D721Med (cell line): ENCODE measurements at regions not wholly inside any gene's neighbourhood (a gene's known extent, or its start where the extent isn't known, plus 50 kb on each side); places are given as distances from the start of the nearest gene placed in this dataset.
"Not testable (repeated sequence)": the region's sequence is repeated elsewhere in the genome, so short reads cannot be mapped to it uniquely, and the experiment has no call there.

Source experiments
- DNase-seq: peaks from one replicate; pipeline ENCODE4 v3.0.0; 2011; ENCODE audit warnings: low spot score; ENCODE audit not compliant: insufficient read length
- FAIRE-seq: peaks from 2 replicates; lab custom pipeline; 2011; peaks lifted over from hg19 to GRCh38; lab: Jason Lieb, UNC
- CTCF ChIP-seq: IDR thresholded peaks from 2 replicates; pipeline ENCODE4 v1.5.1; 2012; ENCODE audit warnings: mild to moderate bottlenecking, control low read depth; ENCODE audit not compliant: insufficient read depth; ENCODE audit errors: missing control alignments

GRCh38 chr9:109652112-109652511 lies 127.9 kb upstream of the PALM2AKAP2 start:
- no peak for FAIRE-seq
- DNase-seq: no peak
- TF ChIP-seq CTCF: no peak

GRCh38 chr9:109652971-109653370 lies 127.0 kb upstream of the PALM2AKAP2 start:
- no peak for FAIRE-seq
- peak; percentile 16 for TF ChIP-seq CTCF
- no peak for DNase-seq

GRCh38 chr9:109653470-109653869 lies 126.5 kb upstream of the PALM2AKAP2 start:
- DNase-seq (no peak), FAIRE-seq (no peak)
- TF ChIP-seq CTCF: no peak

GRCh38 chr9:109663978-109664377 lies 116.0 kb upstream of the PALM2AKAP2 start:
- DNase-seq, FAIRE-seq: not testable (repeated sequence)

GRCh38 chr9:109665736-109666135 lies 114.3 kb upstream of the PALM2AKAP2 start:
- FAIRE-seq, DNase-seq: not testable (repeated sequence)

- DNase-seq (no peak), FAIRE-seq (no peak)
- no peak for TF ChIP-seq CTCF
Measured at GRCh38 chr9:109681301-109681700, 98.7 kb upstream of the PALM2AKAP2 start.

- no peak for DNase-seq
- no peak for FAIRE-seq
- no peak for TF ChIP-seq CTCF
Measured at GRCh38 chr9:109682227-109682626, 97.8 kb upstream of the PALM2AKAP2 start.

GRCh38 chr9:109683521-109683920 lies 96.5 kb upstream of the PALM2AKAP2 start:
- FAIRE-seq (no peak), DNase-seq (no peak)
- TF ChIP-seq CTCF: no peak

- no peak for TF ChIP-seq CTCF
Measured at GRCh38 chr9:109689701-109690100, 90.3 kb upstream of the PALM2AKAP2 start.

More at GRCh38 chr9:109689701-109690100, 90.3 kb upstream of the PALM2AKAP2 start:
- FAIRE-seq: no peak
- no peak for DNase-seq
